NCI-H82 (cell line): ENCODE measurements at regions not wholly inside any gene's neighbourhood (a gene's known extent, or its start where the extent isn't known, plus 50 kb on each side); places are given as distances from the start of the nearest gene placed in this dataset.
"Not testable (repeated sequence)": the region's sequence is repeated elsewhere in the genome, so short reads cannot be mapped to it uniquely, and the experiment has no call there.

Source experiments
- DNase-seq: peaks from one replicate; lab custom pipeline; 2025; lab: John Stamatoyannopoulos, UW

DNA sequence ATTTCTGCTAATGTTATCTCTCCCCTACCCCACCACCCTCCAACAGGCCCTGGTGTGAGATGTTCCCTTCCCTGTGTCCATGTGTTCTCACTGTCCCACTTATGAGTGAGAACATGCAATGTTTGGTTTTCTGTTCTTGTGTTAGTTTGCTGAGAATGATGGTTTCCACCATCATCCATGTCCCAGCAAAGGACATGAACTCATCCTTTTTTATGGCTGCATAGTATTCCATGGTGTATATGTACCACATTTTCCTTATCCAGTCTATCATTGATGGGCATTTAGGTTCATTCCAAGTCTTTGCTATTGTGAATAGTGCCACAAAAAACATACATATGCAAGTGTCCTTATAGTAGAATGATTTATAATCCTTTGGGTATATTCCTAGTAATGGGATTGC, 104.5 kb downstream of the ZNF33B start:
- not testable (repeated sequence) for DNase-seq

DNA sequence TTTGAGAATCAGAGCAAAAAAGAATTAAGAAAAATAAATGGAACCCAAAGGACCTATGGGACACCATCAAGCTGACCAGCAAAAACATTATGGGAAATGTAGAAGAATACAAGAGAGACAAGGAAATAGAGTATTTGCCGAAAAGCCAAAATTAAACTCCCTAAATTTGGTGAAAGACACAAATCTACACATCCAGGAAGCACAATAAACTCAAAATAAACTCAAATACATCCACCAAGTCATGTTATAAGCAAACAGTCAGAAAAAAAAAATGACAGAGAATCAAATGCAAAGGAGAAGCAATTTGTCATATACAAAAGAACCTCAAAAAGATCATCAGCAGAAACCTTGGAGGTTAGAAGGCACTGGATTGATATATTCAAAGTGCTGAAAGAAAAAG, 105.4 kb downstream of the ZNF33B start:
- DNase-seq = no peak

DNA sequence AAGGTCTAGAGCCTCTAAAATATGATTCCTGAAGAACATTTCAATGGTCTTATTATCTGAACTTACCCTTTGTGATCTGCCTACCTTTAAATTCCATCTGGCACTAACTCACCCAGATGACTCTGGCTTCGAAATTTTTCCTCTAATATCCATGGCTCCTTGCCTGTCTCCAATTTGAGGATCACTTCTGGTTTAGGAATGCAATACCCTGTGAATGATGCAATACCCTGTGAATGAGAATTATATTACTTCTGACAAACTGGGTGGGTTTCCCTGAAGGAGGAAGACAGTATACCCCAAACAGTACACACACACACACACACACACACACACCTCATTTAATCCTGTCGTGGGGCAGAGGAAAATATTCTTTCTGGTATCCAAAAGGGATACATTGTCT, 115.3 kb downstream of the ZNF33B start:
- DNase-seq = no peak

- DNase-seq = no peak
These were observed 118.5 kb downstream of the ZNF33B start for GRCh38 chr10:42519761-42520460.

DNA sequence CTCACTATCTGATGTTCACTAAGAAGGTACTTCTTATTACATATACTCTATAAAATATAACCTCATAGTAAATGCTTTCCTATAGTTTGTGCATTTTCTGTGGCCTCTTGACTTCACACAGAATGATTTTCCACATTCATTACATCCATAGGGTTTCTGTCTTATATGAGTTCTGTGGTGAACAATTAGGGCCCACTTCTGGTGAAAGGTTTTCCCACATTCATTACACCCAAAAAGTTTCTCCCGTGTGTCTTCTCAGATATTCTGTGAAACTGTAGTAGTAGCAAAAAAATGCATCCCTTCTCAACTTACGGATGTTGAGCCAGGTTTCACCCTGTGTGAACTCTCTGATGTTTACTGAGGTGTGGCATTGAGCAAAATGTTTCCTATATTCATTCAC, 119.3 kb downstream of the ZNF33B start:
- DNase-seq = no peak

GRCh38 chr10:42513921-42514320, 124.4 kb downstream of the ZNF33B start:
- no peak for DNase-seq

DNA sequence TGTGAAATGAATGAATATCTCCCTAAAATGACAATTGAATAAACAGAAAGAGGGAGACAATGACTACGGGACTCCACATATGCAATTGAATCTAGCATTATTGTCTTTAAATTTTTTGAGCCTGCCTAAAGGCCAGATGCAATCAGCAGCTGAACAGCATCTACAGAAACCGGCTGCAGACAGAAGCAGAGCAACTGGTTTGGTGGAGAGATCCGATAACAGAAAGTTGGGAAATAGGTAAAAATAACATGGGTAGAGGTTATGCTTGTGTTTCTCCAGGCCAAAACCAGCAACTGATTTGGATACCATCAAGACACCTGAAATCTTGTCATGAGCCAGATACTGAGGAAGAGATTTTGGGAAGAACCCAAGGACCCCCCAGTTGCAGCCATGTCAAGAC, 146.6 kb downstream of the ZNF33B start:
- no peak for DNase-seq

DNA sequence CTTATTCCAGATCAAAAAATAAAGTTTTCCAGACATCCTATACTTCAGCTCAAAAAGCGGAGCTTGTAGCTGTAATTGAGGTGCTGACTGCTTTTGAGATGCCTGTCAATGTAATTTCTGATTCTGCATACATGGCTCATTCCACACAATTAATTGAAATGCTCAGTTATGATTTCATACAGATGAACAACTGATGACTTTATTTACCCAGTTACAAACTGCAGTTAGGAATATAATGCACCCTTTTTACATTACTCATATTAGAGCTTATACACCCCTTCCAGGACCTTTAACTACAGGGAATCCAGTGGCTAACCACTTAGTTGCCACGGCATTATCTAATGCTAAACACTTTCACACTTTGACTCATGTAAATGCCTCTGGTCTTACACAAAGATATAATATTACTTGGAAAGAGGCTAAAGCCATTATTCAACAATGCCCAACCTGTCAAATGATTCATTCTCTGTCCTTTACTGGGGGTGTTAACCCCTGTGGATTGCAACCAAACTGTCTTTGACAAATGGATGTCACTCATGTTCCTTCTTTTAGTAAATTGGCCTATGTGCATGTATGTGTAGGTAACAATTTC, 147.3 kb downstream of the ZNF33B start:
- no peak for DNase-seq

DNA sequence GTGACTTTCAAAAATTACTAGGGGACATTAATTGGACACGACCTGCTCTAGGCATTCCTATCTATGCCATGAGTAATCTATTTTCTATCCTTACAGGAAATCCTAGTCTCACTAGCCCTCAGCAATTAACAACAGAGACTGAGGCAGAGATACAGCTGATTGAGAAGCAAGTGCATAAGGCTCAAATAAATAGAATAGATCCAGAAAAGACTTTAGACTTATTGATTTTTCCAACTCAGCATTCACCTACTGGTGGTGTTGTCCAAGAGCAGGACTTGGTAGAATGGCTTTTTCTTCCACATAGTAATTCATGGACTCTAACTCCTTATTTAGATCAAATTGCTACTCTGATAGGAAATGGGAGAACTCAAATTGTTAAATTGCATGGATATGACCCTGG, 148.0 kb downstream of the ZNF33B start:
- DNase-seq = no peak

DNA sequence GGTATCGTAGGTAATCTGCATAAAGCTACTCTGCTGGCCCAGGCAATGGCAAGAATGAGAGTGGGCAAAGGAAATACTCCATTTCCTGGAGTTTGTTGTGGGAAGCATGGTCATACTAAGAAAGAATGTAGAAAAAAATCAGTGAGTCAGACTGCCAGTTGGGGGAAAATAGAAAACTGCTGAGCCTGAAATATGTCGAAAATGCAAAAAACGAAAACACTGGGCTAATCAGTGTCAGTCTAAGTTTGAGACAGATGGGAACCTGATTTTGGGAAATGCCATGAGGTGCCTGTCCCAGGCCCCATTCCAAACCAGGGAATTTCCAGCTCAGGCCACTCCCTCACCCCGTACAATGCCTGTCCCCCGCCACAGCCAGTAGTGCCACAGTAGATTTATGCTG, 150.0 kb downstream of the ZNF33B start:
- DNase-seq = no peak

GRCh38 chr10:42482411-42482810, 156.0 kb downstream of the ZNF33B start:
- no peak for DNase-seq

- no peak for DNase-seq
These were observed 159.3 kb downstream of the ZNF33B start for GRCh38 chr10:42479057-42479456.

DNA sequence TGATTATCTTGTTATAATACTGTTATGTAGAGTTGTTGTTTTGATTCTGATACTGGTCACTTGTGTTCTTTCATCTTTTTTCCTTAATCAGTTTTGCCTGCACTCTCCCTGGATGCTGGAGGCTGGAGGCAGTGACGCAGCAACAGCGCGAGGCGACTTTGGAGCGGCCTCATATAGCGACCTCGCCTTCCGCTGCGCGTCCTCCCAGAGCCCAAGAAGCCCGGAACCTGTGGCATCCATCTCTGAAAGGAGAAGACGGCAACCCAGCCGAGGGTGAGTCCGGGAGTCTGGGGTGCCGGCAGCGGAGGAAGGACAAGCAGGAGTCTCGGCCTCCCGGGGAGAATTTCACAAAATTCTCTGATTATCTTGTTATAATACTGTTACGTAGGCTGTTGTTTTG, 161.2 kb downstream of the ZNF33B start:
- DNase-seq = no peak

DNA sequence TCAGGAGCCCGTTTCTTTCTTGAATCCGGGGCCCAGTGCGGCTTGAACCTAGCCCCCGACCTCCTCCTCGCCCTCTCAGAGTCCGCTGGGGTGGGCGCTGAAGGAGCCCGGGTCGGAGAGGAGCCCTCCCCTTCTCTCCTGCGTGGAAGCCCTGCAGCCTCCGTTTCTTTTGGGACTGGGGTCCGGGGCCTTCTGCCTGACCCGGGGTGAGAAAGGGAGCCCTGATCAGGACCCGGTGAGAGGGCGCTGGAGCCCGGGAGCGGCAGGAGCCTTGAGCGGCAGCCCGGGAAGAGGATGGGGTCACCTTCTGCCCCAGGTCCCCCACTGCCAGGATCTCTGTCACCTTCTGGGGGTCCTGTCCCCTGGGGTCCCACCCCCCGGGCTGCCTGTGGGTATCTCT, 162.3 kb downstream of the ZNF33B start:
- DNase-seq = no peak

DNA sequence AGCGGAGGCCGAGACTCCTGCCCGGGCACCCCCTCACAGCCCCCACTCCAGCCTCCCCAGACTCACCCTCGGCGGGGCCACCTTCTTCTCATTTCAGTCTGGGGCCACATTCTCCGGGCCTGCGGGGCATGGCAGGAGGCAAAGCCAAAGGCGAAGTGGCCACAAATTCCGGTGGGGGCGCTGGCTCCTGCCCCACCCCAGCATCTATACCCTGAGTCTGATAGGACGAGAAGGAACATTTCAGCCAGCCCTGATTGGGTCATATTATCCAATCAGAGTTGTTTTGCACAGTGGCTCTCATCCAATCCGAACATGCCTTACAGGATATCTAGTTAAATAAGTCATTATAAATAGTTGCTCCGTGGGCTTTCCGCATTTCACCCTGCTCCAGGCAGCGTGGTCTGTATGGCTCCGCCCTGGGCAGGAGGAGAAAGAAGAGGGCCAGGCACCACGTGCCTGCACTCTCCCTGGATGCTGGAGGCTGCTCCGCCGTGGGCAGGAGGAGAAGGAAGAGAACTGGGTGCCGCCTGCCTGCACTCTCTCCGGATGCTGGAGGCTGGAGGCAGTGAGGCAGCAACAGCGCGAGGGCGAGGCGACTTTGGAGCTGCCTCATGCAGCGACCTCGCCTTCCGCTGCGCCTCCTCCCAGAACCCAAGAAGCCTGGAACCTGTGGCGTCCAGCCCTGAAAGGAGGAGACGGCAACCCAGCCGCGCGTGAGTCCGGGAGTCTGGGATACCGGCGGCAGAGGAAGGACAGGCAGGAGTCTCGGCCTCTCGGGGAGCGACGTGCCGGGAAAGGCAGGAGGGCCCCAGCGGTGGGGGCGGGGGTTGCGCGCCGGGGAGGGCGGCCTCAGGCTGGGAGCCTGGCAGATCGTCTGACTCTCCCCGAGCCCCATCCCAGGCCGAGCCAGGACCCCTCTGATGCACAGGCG, 162.9 kb downstream of the ZNF33B start:
- peak; percentile 46 for DNase-seq

- no peak for DNase-seq
These were observed 184.1 kb downstream of the ZNF33B start for GRCh38 chr10:42454313-42454712.

DNA sequence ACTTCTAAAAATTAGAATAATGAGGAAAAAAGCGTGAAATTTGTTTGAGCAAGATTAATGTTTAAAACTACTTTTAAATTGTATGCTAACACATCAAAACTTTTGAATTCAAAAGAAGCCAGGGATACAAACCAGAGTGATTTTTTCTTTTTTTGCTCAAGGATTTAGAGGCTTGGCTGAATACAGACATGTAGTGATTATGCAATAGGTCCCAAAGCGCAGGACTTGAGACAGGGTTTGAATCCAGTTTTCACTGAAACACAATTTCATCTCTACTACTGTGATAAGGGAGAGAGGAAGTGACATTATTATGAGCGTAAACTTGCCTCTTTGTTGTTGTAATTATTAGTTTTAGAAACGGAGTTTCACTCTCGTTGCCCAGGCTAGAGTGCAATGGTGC, 207.3 kb downstream of the ZNF33B start:
- DNase-seq = no peak

- peak; percentile 17 for DNase-seq
These were observed 209.8 kb downstream of the ZNF33B start for GRCh38 chr10:42428534-42428933.

GRCh38 chr10:42422911-42423310, 215.5 kb downstream of the ZNF33B start:
- no peak for DNase-seq

GRCh38 chr10:42421812-42422211, 216.6 kb downstream of the ZNF33B start:
- DNase-seq = no peak

- DNase-seq = no peak
These were observed 218.6 kb downstream of the ZNF33B start for GRCh38 chr10:42419789-42420188.

DNA sequence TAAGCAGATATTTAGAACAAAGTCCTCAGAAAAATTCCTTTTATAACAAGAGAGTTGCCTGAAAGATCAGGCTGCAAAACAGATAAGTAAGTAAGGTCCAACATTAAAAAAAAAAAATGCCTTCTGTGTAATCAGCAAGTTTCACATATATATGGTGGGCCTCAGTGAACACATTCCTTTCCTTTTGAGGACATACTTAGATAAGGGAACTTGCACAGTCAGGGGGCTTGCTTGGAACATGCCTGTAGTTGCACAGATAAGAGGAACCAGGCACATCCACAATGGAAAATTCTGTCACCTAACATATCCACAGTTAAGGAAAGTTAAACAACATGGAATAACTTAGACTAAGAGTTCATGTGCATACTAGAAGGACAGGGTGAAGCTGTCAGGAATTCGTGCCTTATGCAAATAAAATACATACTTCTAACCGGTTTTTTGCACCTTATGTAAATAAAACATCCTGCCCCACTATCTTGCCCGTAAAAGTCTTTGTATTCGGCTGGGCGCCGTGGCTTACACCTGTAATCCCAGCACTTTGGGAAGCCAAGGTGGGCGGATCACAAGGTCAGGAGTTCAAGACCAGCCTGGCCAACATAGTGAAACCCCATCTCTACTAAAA, 257.3 kb downstream of the ZNF33B start:
- DNase-seq = no peak
